SU-DHL-6 (cell line): ENCODE measurements at regions not wholly inside any gene's neighbourhood (a gene's known extent, or its start where the extent isn't known, plus 50 kb on each side); places are given as distances from the start of the nearest gene placed in this dataset.

ENCODE experiments used
- H2AFZ ChIP-seq: fragments of 200-600 bp; sonication (generic); 2 replicates; pipeline ENCODE4 v1.6.1; 2014; ENCODE audit warnings: low read depth, mild to moderate bottlenecking, moderate library complexity, mixed read lengths, antibody characterized with exemption, low read length; ENCODE audit not compliant: severe bottlenecking
- H3F3A ChIP-seq: fragments of 200-600 bp; shearing (Covaris generic); 2 replicates; pipeline ENCODE4 v1.6.0; 2016; ENCODE audit warnings: antibody characterized with exemption, mild to moderate bottlenecking; ENCODE audit not compliant: insufficient read depth
- H3K27ac ChIP-seq: fragments of 200-600 bp; sonication (generic); 2 replicates; pipeline ENCODE4 v1.5.1; 2016; ENCODE audit warnings: low read depth, mild to moderate bottlenecking, low read length, moderate library complexity, mixed read lengths
- H3K27me3 ChIP-seq: fragments of 200-600 bp; sonication (generic), shearing (Covaris generic); 2 replicates; pipeline ENCODE4 v1.6.0; 2014; ENCODE audit warnings: mild to moderate bottlenecking, low read length
- H3K36me3 ChIP-seq: fragments of 200-600 bp; sonication (generic); 2 replicates; pipeline ENCODE4 v1.6.1; 2014; ENCODE audit warnings: mild to moderate bottlenecking, low read length, mixed read lengths
- H3K4me2 ChIP-seq: fragments of 300-600, 200-600 bp; shearing (Covaris generic), sonication (generic); 2 replicates; pipeline ENCODE4 v1.6.0; 2014; ENCODE audit warnings: low read length, low read depth, mild to moderate bottlenecking; ENCODE audit not compliant: poor library complexity, severe bottlenecking
- H3K4me3 ChIP-seq: fragments of 200-600 bp; sonication (generic); 2 replicates; pipeline ENCODE4 v1.5.1; 2014; ENCODE audit warnings: antibody characterized with exemption, low read length, mild to moderate bottlenecking, mixed read lengths; ENCODE audit not compliant: insufficient read depth, poor library complexity, severe bottlenecking
- H3K79me2 ChIP-seq: fragments of 200-600 bp; sonication (generic); 2 replicates; pipeline ENCODE4 v1.6.1; 2014; ENCODE audit warnings: mild to moderate bottlenecking, low read length, moderate library complexity; ENCODE audit not compliant: insufficient read depth
- H3K9ac ChIP-seq: fragments of 200-600 bp; sonication (generic); 2 replicates; pipeline ENCODE4 v1.7.0; 2014; ENCODE audit warnings: mild to moderate bottlenecking, low read length
- H3K9me2 ChIP-seq: fragments of 200-600 bp; sonication (generic); replicated peaks from 2 replicates; pipeline ENCODE4 v1.6.1; 2014; ENCODE audit warnings: low read length; ENCODE audit not compliant: insufficient read depth
- H3K9me3 ChIP-seq: fragments of 200-600 bp; sonication (generic); 2 replicates; pipeline ENCODE4 v1.6.1; 2014; ENCODE audit warnings: low read length, mixed read lengths; ENCODE audit not compliant: insufficient read depth
- H4K20me1 ChIP-seq: fragments of 200-600 bp; sonication (generic); 2 replicates; pipeline ENCODE4 v1.6.1; 2014; ENCODE audit warnings: low read depth, mild to moderate bottlenecking, antibody characterized with exemption, low read length, moderate library complexity, mixed read lengths
- CTCF ChIP-seq: fragments of 200-600 bp; sonication (generic); IDR thresholded peaks from one replicate; pipeline ENCODE4 v1.5.1; 2017; ENCODE audit warnings: antibody characterized with exemption, mild to moderate bottlenecking, low read length, moderate library complexity; ENCODE audit not compliant: insufficient read depth, poor library complexity, severe bottlenecking
- EZH2phosphoT487 ChIP-seq: fragments of 200-600 bp; sonication (generic), shearing (Covaris generic); conservative IDR thresholded peaks from 2 replicates; pipeline ENCODE4 v1.6.1; 2018; ENCODE audit warnings: mild to moderate bottlenecking, antibody characterized with exemption, low read length, moderate library complexity, mixed read lengths

DNA sequence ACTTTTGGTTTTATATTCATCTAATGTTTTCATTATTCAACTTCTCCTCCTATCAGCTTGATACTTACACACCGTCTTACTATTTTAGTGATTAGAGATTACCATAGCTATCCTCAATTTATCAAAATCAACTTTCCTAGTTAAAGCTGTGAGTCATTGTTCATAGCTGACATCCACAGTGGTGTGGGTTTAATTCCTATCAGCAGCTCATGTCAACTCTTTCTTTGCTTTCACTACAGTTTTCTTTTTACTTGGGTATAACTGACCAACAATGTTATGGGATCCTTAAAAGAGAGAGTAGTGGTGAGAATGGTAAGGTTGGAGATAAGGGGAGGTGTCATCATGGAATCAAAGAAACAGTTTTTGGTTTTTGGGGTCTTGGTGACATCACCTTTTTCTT is 112.7 kb downstream of the NFKBIZ start:
- H3K79me2 ChIP-seq = no peaks in the 10 kb centered on the region
- peaks cover 3% of the 10 kb centered on the region; the same call in 1 of the 2 replicates for H3K36me3 ChIP-seq
- H3F3A ChIP-seq = no peaks in the 10 kb centered on the region
- H3K27ac ChIP-seq = no peak overlapping the region
- no peaks in the 10 kb centered on the region for H3K9me2 ChIP-seq
- H3K4me3 ChIP-seq = no peak overlapping the region
- no peak for TF ChIP-seq CTCF
- TF ChIP-seq EZH2phosphoT487 = no peak
- no peaks in the 10 kb centered on the region for H3K9me3 ChIP-seq
- H3K9ac ChIP-seq = no peak overlapping the region
- H4K20me1 ChIP-seq = no peaks in the 10 kb centered on the region
- no peak overlapping the region for H3K4me2 ChIP-seq
- H3K27me3 ChIP-seq = no peaks in the 10 kb centered on the region
- H2AFZ ChIP-seq = no peak overlapping the region

DNA sequence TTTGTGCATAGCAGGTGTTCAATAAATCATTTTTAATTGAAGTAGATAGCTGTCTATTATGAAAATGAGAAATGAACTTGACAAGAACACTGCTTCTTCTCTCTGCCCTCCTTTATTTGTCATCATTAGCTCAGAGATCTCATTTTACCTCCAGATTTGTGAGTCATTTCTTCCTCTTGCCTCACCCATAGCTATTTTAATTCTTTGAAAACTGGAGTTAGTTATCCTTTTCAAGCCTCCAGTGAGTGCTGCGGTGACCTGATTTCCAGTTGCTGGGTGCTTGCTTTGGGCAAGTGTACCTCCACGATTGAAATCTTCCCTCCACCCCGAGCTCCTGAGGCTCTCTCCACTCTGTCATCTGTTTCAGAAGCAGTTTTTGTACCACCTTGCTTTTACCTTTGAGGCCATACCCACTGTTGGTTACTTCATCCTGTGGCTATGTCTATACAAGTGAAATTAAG is 114.6 kb downstream of the NFKBIZ start:
- no peak overlapping the region for H3K4me3 ChIP-seq

DNA sequence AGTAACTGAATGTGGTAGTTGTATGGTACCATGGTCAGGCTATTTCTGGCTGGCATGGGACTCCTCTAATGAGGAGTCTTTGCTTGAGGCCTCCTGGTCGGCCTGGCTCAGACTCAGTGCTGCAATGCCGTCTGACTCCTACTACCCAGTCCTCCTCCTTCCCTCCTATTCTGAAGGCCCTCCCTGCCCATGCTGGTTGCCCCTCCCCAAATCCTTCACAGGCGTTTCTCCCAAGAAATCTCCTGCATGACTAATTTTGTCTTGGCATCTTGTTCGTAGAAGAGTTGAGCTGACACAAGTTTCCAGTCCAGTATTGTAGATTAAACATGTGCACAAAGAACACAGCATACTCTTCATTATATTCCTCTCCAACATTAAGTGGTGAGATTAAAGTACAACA is 115.5 kb downstream of the NFKBIZ start:
- no peak overlapping the region for H3K4me2 ChIP-seq
- H4K20me1 ChIP-seq = no peaks in the 10 kb centered on the region
- H3K36me3 ChIP-seq = peaks cover under 1% of the 10 kb centered on the region; the same call in 1 of the 2 replicates
- H3K9ac ChIP-seq = no peak overlapping the region
- no peaks in the 10 kb centered on the region for H3F3A ChIP-seq
- H3K27me3 ChIP-seq = no peaks in the 10 kb centered on the region
- H3K9me2 ChIP-seq = no peaks in the 10 kb centered on the region
- no peaks in the 10 kb centered on the region for H3K79me2 ChIP-seq
- TF ChIP-seq EZH2phosphoT487 (no peak), CTCF (no peak)
- H3K27ac ChIP-seq = no peak overlapping the region
- H2AFZ ChIP-seq = no peak overlapping the region
- no peak overlapping the region for H3K4me3 ChIP-seq
- H3K9me3 ChIP-seq = no peaks in the 10 kb centered on the region

More for the DNA sequence above, 114.6 kb downstream of the NFKBIZ start:
- no peak overlapping the region for H3K9ac ChIP-seq
- H3K36me3 ChIP-seq = peaks cover 3% of the 10 kb centered on the region; the same call in 1 of the 2 replicates
- H3K9me3 ChIP-seq = no peaks in the 10 kb centered on the region
- H3F3A ChIP-seq = no peaks in the 10 kb centered on the region
- H3K79me2 ChIP-seq = no peaks in the 10 kb centered on the region
- no peak for TF ChIP-seq EZH2phosphoT487
- TF ChIP-seq CTCF = no peak
- no peak overlapping the region for H3K27ac ChIP-seq
- no peak overlapping the region for H3K4me2 ChIP-seq
- no peak overlapping the region for H2AFZ ChIP-seq
- no peaks in the 10 kb centered on the region for H4K20me1 ChIP-seq
- no peaks in the 10 kb centered on the region for H3K9me2 ChIP-seq
- H3K27me3 ChIP-seq = no peaks in the 10 kb centered on the region

DNA sequence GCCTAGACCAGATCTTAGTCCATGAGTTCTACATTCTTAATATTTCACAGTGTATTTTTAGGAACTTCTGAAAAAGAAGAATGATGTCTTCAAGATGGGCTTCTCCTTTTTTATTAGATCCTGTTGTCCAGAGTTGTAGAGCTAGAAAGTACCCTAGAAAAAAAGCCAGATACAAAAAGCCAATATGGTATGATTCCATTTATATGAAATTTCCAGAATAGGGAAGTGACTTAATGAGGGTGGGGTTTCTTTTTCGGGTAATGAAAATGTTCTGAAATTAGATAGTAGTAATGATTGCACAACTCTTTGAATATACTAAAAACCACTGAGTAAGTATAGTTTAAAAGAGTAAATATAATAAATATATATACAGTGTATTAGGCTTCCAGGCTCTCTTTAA is 116.9 kb downstream of the NFKBIZ start:
- Histone ChIP-seq H3K79me2 (no peaks in the 10 kb centered on the region), H3K27ac (no peak overlapping the region), H3K9me2 (no peaks in the 10 kb centered on the region), H3K4me3 (no peak overlapping the region), H3K9me3 (no peaks in the 10 kb centered on the region), H3K4me2 (no peak overlapping the region), H3K36me3 (no peaks in the 10 kb centered on the region), H2AFZ (no peak overlapping the region), H3F3A (no peaks in the 10 kb centered on the region), H4K20me1 (no peaks in the 10 kb centered on the region), H3K27me3 (no peaks in the 10 kb centered on the region), H3K9ac (no peak overlapping the region)
- TF ChIP-seq EZH2phosphoT487 (no peak), CTCF (no peak)
